IMR-90 (cell line): ENCODE measurements at regions not wholly inside any gene's neighbourhood (a gene's known extent, or its start where the extent isn't known, plus 50 kb on each side); places are given as distances from the start of the nearest gene placed in this dataset.

Experiments
- BHLHE40 ChIP-seq: fragments of 150-350 bp; IDR thresholded peaks from 2 replicates; pipeline ENCODE4 v1.6.1; 2016; ENCODE audit warnings: mild to moderate bottlenecking, low read depth, low read length
- CEBPB ChIP-seq: IDR thresholded peaks from 2 replicates; pipeline ENCODE4 v1.6.1; 2012; ENCODE audit warnings: low read depth, low read length, improper control_type of control experiment
- CHD1 ChIP-seq: IDR thresholded peaks from 2 replicates; pipeline ENCODE4 v1.6.1; 2012; ENCODE audit warnings: low read depth, low read length, improper control_type of control experiment
- CTCF ChIP-seq: conservative IDR thresholded peaks from 2 replicates; pipeline ENCODE4 v1.5.1; 2012; ENCODE audit warnings: mild to moderate bottlenecking, low read depth, low read length, improper control_type of control experiment
- ELK1 ChIP-seq: fragments of 150-350 bp; IDR thresholded peaks from 2 replicates; pipeline ENCODE4 v1.6.1; 2016; ENCODE audit warnings: low read depth, mild to moderate bottlenecking, low read length, moderate library complexity, borderline replicate concordance
- FOS ChIP-seq: fragments of 150-350 bp; IDR thresholded peaks from 2 replicates; pipeline ENCODE4 v1.6.1; 2016; ENCODE audit warnings: low read depth, low read length
- MAFK ChIP-seq: IDR thresholded peaks from 2 replicates; pipeline ENCODE4 v1.6.1; 2012; ENCODE audit warnings: low read depth, low read length, improper control_type of control experiment
- MAZ ChIP-seq: IDR thresholded peaks from 2 replicates; pipeline ENCODE4 v1.6.1; 2012; ENCODE audit warnings: low read depth, mild to moderate bottlenecking, low read length, improper control_type of control experiment, moderate library complexity, borderline replicate concordance
- POLR2A ChIP-seq: IDR thresholded peaks from 2 replicates; pipeline ENCODE4 v1.6.1; 2012; ENCODE audit warnings: mild to moderate bottlenecking, low read depth, low read length
- RAD21 ChIP-seq: IDR thresholded peaks from 2 replicates; pipeline ENCODE4 v1.6.1; 2012; ENCODE audit warnings: low read length, improper control_type of control experiment
- RFX5 ChIP-seq: IDR thresholded peaks from 2 replicates; pipeline ENCODE4 v1.8.0; 2012; ENCODE audit warnings: low read depth, mild to moderate bottlenecking, low read length, moderate library complexity
- SMC3 ChIP-seq: fragments of 150-350 bp; IDR thresholded peaks from 2 replicates; pipeline ENCODE4 v1.6.1; 2016; ENCODE audit warnings: low read depth, mild to moderate bottlenecking, antibody characterized with exemption, low read length, moderate library complexity
- USF2 ChIP-seq: fragments of 150-350 bp; IDR thresholded peaks from 2 replicates; pipeline ENCODE4 v1.6.1; 2017; ENCODE audit warnings: mild to moderate bottlenecking, antibody characterized with exemption, low read length, low read depth

GRCh38 chr7:112990624-112991023 is 96.0 kb downstream of the GPR85 start:
- TF ChIP-seq CTCF (no peak), POLR2A (no peak), ELK1 (no peak), CEBPB (no peak), RFX5 (no peak), RAD21 (no peak), USF2 (no peak), SMC3 (no peak), MAZ (no peak), BHLHE40 (no peak), FOS (no peak), CHD1 (no peak), MAFK (no peak)
